Endodermal cell (in vitro differentiated cells): ENCODE measurements at regions not wholly inside any gene's neighbourhood (a gene's known extent, or its start where the extent isn't known, plus 50 kb on each side); places are given as distances from the start of the nearest gene placed in this dataset.
"Not testable (repeated sequence)": the region's sequence is repeated elsewhere in the genome, so short reads cannot be mapped to it uniquely, and the experiment has no call there.

Source experiments
- DNase-seq: peaks from one replicate; pipeline ENCODE4 v3.0.0-alpha.2; 2017
- H3K27ac ChIP-seq: 2 replicates; pipeline ENCODE4 v1.5.1; 2013; ENCODE audit warnings: mild to moderate bottlenecking, low read depth, low read length, moderate library complexity
- H3K27me3 ChIP-seq: 2 replicates; pipeline ENCODE4 v1.6.1; 2013; ENCODE audit warnings: mild to moderate bottlenecking, low read length, moderate library complexity; ENCODE audit not compliant: insufficient read depth, control insufficient read depth, poor library complexity, severe bottlenecking
- H3K36me3 ChIP-seq: 2 replicates; pipeline ENCODE4 v1.7.0; 2013; ENCODE audit warnings: mild to moderate bottlenecking, low read length, moderate library complexity; ENCODE audit not compliant: control insufficient read depth, insufficient read depth
- H3K4me1 ChIP-seq: one replicate; pipeline ENCODE4 v1.7.0; 2013; ENCODE audit warnings: low read length; ENCODE audit not compliant: control insufficient read depth, insufficient read depth
- H3K4me3 ChIP-seq: 2 replicates; pipeline ENCODE4 v1.5.1; 2013; ENCODE audit warnings: mild to moderate bottlenecking, low read length, moderate library complexity
- H3K9ac ChIP-seq: 2 replicates; pipeline ENCODE4 v1.6.1; 2013; ENCODE audit warnings: mild to moderate bottlenecking, low read length, moderate library complexity; ENCODE audit not compliant: poor library complexity, severe bottlenecking; ENCODE audit errors: extremely low read depth
- H3K9me3 ChIP-seq: 2 replicates; pipeline ENCODE4 v1.6.1; 2013; ENCODE audit warnings: mild to moderate bottlenecking, low read length, moderate library complexity; ENCODE audit not compliant: control insufficient read depth
- H3K27ac Mint-ChIP-seq: 2 replicates; pipeline ENCODE4 v1.8.0; 2020; ENCODE audit warnings: mixed read lengths
- H3K27me3 Mint-ChIP-seq: 2 replicates; pipeline ENCODE4 v1.8.0; 2021; ENCODE audit warnings: mild to moderate bottlenecking, mixed read lengths; ENCODE audit not compliant: insufficient read depth
- H3K36me3 Mint-ChIP-seq: 2 replicates; pipeline ENCODE4 v1.8.0; 2020; ENCODE audit warnings: low read depth, mixed read lengths
- H3K4me1 Mint-ChIP-seq: 2 replicates; pipeline ENCODE4 v1.8.0; 2020; ENCODE audit warnings: mixed read lengths
- H3K4me3 Mint-ChIP-seq: 2 replicates; pipeline ENCODE4 v1.8.0; 2020; ENCODE audit warnings: mild to moderate bottlenecking, moderate library complexity, mixed read lengths
- H3K9me3 Mint-ChIP-seq: 2 replicates; pipeline ENCODE4 v1.8.0; 2020; ENCODE audit warnings: mild to moderate bottlenecking, mixed read lengths
- CTCF ChIP-seq: fragments of 200-600 bp; sonication (generic); conservative IDR thresholded peaks from 2 replicates; pipeline ENCODE4 v1.5.0; 2021; ENCODE audit warnings: antibody characterized with exemption, mild to moderate bottlenecking
- WGBS, 2 experiments: methylation state at CpG; one replicate each; pipeline versions ENCODE4 v1.1.5 to v1.1.7; 2013; ENCODE audit warnings: missing lambda C conversion rate in 2 of 2, mixed read lengths in 1 of 2; ENCODE audit not compliant: insufficient coverage in 1 of 2, insufficient read length in 1 of 2; 5-methylcytosine and 5-hydroxymethylcytosine counted together

- Histone ChIP-seq H3K4me1 (no peaks in the 10 kb centered on the region), H3K36me3 (no peaks in the 10 kb centered on the region), H3K27me3 (no peaks in the 10 kb centered on the region), H3K4me3 (no peak overlapping the region), H3K9ac (no peak overlapping the region), H3K27ac (no peak overlapping the region), H3K9me3 (no peaks in the 10 kb centered on the region)
- no peak for DNase-seq
- peaks cover 46% of the 10 kb centered on the region for H3K27me3 Mint-ChIP-seq
- H3K36me3 Mint-ChIP-seq = no peaks in the 10 kb centered on the region
- no peaks in the 10 kb centered on the region for H3K9me3 Mint-ChIP-seq
- no peak overlapping the region for H3K4me3 Mint-ChIP-seq
- TF ChIP-seq CTCF = no peak
- no peaks in the 10 kb centered on the region for H3K4me1 Mint-ChIP-seq
- H3K27ac Mint-ChIP-seq = no peak overlapping the region
Observed at GRCh38 chr7:91383905-91384274, 119.7 kb downstream of the FZD1 start.

- peak overlapping the region; percentile 80 for H3K27ac Mint-ChIP-seq
- H3K9me3 ChIP-seq, H3K36me3 Mint-ChIP-seq, H3K27ac ChIP-seq, DNase-seq, H3K4me1 ChIP-seq, H3K4me3 ChIP-seq, H3K36me3 ChIP-seq, H3K9ac ChIP-seq: not testable (repeated sequence)
- H3K27me3 Mint-ChIP-seq = peaks cover 56% of the 10 kb centered on the region
- peak overlapping the region; percentile 62 for H3K4me3 Mint-ChIP-seq
- H3K27me3 ChIP-seq = peaks cover 19% of the 10 kb centered on the region
- H3K9me3 Mint-ChIP-seq = peaks cover 13% of the 10 kb centered on the region
- 31% methylated on average over 3 of the region's 7 CpGs; no CpG with 5 or more reads in 1 of the 2 experiments for WGBS, 2 experiments
- peaks cover 17% of the 10 kb centered on the region for H3K4me1 Mint-ChIP-seq
Observed at GRCh38 chr7:91394757-91395156, 130.5 kb downstream of the FZD1 start.

- peaks cover 22% of the 10 kb centered on the region for H3K27me3 ChIP-seq
- H3K27ac ChIP-seq, H3K9ac ChIP-seq, H3K4me3 ChIP-seq, DNase-seq, H3K36me3 ChIP-seq, H3K9me3 ChIP-seq, H3K36me3 Mint-ChIP-seq, H3K4me1 ChIP-seq: not testable (repeated sequence)
- H3K9me3 Mint-ChIP-seq = peaks cover 12% of the 10 kb centered on the region
- 73% methylated on average over 6 to 10 of the region's 10 CpGs for WGBS, 2 experiments
- H3K27me3 Mint-ChIP-seq = peaks cover 60% of the 10 kb centered on the region
- peak overlapping the region; percentile 80 for H3K27ac Mint-ChIP-seq
- H3K4me3 Mint-ChIP-seq = peak overlapping the region; percentile 62
- peaks cover 17% of the 10 kb centered on the region for H3K4me1 Mint-ChIP-seq
Observed at GRCh38 chr7:91395313-91395712, 131.1 kb downstream of the FZD1 start.

DNA sequence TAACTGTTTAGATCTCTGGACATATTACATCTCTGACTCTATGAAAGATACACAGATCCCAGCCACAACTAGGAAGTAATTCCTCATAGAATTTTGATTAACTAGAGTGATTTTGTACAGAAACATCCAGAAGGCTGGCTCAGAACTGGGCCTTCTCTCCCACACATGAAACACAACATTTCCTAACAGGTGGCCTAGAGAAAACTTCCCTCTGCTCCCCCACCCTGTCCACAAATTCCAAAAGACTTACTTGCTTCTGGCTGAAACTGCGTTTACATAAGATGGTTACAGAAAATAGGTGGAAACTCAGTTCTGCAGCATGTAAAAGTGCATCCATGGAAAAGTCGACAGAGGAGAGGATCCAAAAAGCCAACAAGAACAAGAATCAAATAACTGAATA, 132.9 kb downstream of the FZD1 start:
- peaks cover 17% of the 10 kb centered on the region for H3K4me1 Mint-ChIP-seq
- Histone ChIP-seq H3K4me3 (no peak overlapping the region), H3K9ac (no peak overlapping the region), H3K9me3 (no peaks in the 10 kb centered on the region), H3K4me1 (peaks cover 4% of the 10 kb centered on the region), H3K27ac (no peak overlapping the region), H3K27me3 (peaks cover 22% of the 10 kb centered on the region), H3K36me3 (no peaks in the 10 kb centered on the region)
- no peak overlapping the region for H3K4me3 Mint-ChIP-seq
- no peak for TF ChIP-seq CTCF
- 92 to 100% methylated on average over 1 to 2 of the region's 2 CpGs for WGBS, 2 experiments
- H3K9me3 Mint-ChIP-seq = peaks cover 18% of the 10 kb centered on the region
- H3K27me3 Mint-ChIP-seq = peaks cover 72% of the 10 kb centered on the region
- H3K27ac Mint-ChIP-seq = no peak overlapping the region
- no peaks in the 10 kb centered on the region for H3K36me3 Mint-ChIP-seq
- DNase-seq = no peak
